ENCODE measurements at regions not wholly inside any gene's neighbourhood (a gene's known extent, or its start where the extent isn't known, plus 50 kb on each side); places are given as distances from the start of the nearest gene placed in this dataset.
"Not testable (repeated sequence)": the region's sequence is repeated elsewhere in the genome, so short reads cannot be mapped to it uniquely, and the experiment has no call there.

DNA sequence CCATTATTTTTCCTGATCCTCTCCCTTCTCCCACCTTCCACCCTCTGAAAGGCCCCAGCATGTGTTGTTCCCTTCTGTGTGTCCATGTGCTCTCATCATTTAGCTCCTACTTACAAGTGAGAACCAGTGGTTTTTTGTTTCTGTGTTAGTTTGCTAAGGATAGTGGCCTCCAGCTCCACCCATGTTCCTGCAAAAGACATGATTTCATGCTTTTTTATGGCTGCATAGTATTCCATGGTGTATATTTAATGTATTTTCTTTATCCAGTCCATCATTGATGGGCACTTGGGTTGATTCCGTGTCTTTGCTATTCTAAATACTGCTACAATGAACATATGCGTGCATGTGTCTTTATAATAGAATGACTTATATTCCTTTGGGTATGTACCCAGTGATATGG, 89.4 kb upstream of the C1orf174 start:
- Histone ChIP-seq H3K9me3 (replicated peaks; ENCODE audit: control insufficient read depth, low read depth, low read length) (peaks cover 2% of the 10 kb centered on the region), H3K27ac (ENCODE audit: low read length) (no peak overlapping the region), H3K4me1 (ENCODE audit: control insufficient read depth, insufficient read depth, low read length) (no peaks in the 10 kb centered on the region), H3K36me3 (ENCODE audit: control insufficient read depth, insufficient read depth, low read length) (no peaks in the 10 kb centered on the region), H3K27me3 (ENCODE audit: control insufficient read depth, insufficient read depth, low read length) (peaks cover 4% of the 10 kb centered on the region), H3K4me3 (ENCODE audit: low read length) (no peak overlapping the region)
- WGBS (ENCODE audit: insufficient coverage): no CpG with 5 or more reads among the region's 2 CpGs
- no peak for DNase-seq

DNA sequence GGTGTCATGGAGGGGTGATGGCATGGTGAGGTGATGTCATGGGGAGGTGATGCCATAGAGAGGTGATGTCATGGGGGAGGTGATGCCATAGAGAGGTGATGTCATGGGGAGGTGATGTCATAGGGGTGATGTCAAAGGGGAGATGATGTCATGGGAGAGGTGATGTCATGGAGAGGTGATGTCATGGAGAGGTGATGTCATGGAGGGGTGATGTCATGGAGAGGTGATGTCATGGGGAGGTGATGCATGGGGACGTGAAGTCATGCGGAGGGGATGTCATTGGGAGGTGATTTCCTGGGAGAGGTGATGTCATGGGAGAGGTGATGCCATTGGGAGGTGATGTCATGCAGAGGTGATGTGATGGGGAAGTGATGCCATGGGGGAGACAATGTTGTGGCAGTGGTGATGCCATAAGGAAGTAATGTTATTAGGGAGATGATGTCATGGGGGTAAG, 92.1 kb upstream of the C1orf174 start:
- no peaks in the 10 kb centered on the region for H3K27me3 ChIP-seq (ENCODE audit: control insufficient read depth, insufficient read depth, low read length)
- no peak overlapping the region for H3K4me3 ChIP-seq (ENCODE audit: low read length)
- 84% methylated on average over 2 of the region's 2 CpGs for WGBS (ENCODE audit: insufficient coverage)

DNA sequence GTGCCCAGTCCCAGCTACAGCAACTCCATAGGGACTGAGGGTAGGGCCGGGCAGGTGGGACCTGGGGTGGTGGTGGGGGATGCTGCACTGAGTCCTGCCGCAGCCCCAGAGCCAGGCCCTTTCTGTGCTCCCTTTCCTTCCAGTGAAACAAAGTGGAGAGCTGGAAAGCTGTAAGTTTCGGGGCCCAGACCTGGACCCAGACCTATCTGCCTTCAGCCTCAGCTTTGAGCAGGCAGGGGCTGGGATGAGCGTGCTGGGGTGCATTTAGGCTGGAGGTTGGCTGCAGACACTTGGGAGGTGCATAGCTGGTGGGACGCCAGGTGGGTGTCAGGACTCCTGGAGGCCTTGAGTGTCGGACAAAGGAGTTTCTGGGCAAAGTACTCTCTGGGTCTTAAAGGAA, 92.7 kb upstream of the C1orf174 start:
- Histone ChIP-seq H3K4me3 (ENCODE audit: low read length) (no peak overlapping the region), H3K4me1 (ENCODE audit: control insufficient read depth, insufficient read depth, low read length) (no peaks in the 10 kb centered on the region), H3K9me3 (replicated peaks; ENCODE audit: control insufficient read depth, low read depth, low read length) (peaks cover 2% of the 10 kb centered on the region), H3K27me3 (ENCODE audit: control insufficient read depth, insufficient read depth, low read length) (no peaks in the 10 kb centered on the region), H3K36me3 (ENCODE audit: control insufficient read depth, insufficient read depth, low read length) (no peaks in the 10 kb centered on the region), H3K27ac (ENCODE audit: low read length) (no peak overlapping the region)
- 78% methylated on average over 6 of the region's 6 CpGs for WGBS (ENCODE audit: insufficient coverage)
- no peak for DNase-seq

More for the DNA sequence above, 92.1 kb upstream of the C1orf174 start:
- DNase-seq: no peak
- no peaks in the 10 kb centered on the region for H3K4me1 ChIP-seq (ENCODE audit: control insufficient read depth, insufficient read depth, low read length)
- no peaks in the 10 kb centered on the region for H3K36me3 ChIP-seq (ENCODE audit: control insufficient read depth, insufficient read depth, low read length)
- H3K9me3 ChIP-seq (replicated peaks; ENCODE audit: control insufficient read depth, low read depth, low read length): peaks cover 2% of the 10 kb centered on the region
- H3K27ac ChIP-seq (ENCODE audit: low read length): no peak overlapping the region

DNA sequence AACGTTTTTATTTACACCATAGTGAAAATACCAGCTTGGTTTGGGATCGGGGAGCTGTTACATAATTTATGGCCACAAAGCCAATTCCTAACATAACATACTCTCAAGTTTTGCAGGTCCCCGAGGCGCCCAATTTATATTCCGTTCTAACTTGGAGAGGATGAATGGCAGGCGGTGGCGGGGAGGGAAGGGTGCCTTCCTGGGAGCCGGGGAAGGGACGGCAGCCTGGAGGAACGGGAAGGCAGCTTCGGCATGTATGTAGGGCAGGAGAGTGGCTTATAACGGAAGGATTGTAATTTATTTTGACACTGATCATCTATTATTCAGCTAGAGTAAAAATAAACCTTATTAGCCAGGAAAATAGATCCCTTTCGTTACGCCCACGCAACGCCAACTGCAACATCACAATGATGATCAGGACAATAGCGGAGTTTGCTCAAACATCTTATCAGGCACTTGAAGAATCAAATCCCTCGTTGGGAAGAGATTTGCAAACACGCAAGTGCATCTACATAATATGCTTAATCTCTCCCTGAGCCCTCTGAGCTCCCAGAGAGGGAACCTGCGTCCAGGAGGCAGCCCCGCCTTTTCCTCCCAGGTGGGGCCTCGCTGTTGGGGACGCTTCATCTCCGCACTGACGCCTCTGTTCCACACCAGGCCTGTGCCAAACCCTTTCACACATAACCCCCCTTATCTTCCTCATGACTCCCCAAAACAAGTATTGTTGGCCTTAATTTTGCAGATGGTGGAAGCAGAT, 93.7 kb upstream of the C1orf174 start:
- Histone ChIP-seq H3K27me3 (ENCODE audit: control insufficient read depth, insufficient read depth, low read length) (no peaks in the 10 kb centered on the region), H3K36me3 (ENCODE audit: control insufficient read depth, insufficient read depth, low read length) (no peaks in the 10 kb centered on the region)

DNA sequence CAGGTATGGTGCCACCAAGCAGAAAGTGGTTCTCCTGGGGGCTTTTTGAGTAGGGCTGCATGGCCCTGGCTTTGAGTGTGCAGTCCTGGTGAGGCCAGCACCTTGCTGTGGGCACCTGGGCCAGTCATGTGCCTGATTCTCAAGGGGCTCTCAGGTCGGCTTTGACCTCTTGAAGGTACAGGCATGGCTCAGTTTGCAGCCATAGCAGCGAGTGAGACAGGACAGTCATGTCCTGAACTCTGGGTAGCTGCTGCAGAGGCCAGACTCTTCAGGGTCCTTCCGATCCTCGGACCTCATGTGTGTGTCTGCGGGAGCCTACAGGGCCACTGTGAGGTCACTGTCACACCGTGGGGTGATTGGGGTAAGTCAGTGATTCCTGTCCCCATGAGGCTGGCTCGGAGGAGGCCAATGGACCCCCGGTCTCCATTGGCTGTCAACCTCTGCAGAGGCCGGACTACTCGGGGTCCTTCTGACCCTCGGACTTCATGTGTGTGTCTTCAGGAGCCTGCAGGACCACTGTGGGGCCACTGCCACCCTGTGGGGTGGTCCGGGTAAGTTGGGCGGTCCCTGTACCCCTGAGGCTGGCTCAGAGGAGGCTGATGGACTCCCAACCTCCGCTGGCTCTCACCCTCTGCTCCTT, 95.2 kb upstream of the C1orf174 start:
- no peak overlapping the region for H3K27ac ChIP-seq (ENCODE audit: low read length)
- H3K4me3 ChIP-seq (ENCODE audit: low read length): no peak overlapping the region
- H3K27me3 ChIP-seq (ENCODE audit: control insufficient read depth, insufficient read depth, low read length): no peaks in the 10 kb centered on the region
- DNase-seq: no peak
- H3K36me3 ChIP-seq (ENCODE audit: control insufficient read depth, insufficient read depth, low read length): no peaks in the 10 kb centered on the region
- peaks cover 2% of the 10 kb centered on the region for H3K9me3 ChIP-seq (replicated peaks; ENCODE audit: control insufficient read depth, low read depth, low read length)
- WGBS (ENCODE audit: insufficient coverage): 84% methylated on average over 6 of the region's 14 CpGs
- H3K4me1 ChIP-seq (ENCODE audit: control insufficient read depth, insufficient read depth, low read length): no peaks in the 10 kb centered on the region

More for the DNA sequence above, 93.7 kb upstream of the C1orf174 start:
- H3K9me3 ChIP-seq (replicated peaks; ENCODE audit: control insufficient read depth, low read depth, low read length): peaks cover 2% of the 10 kb centered on the region
- no peaks in the 10 kb centered on the region for H3K4me1 ChIP-seq (ENCODE audit: control insufficient read depth, insufficient read depth, low read length)
- DNase-seq: no peak
- WGBS (ENCODE audit: insufficient coverage): 69% methylated on average over 10 of the region's 25 CpGs
- no peak overlapping the region for H3K4me3 ChIP-seq (ENCODE audit: low read length)
- H3K27ac ChIP-seq (ENCODE audit: low read length): no peak overlapping the region

DNA sequence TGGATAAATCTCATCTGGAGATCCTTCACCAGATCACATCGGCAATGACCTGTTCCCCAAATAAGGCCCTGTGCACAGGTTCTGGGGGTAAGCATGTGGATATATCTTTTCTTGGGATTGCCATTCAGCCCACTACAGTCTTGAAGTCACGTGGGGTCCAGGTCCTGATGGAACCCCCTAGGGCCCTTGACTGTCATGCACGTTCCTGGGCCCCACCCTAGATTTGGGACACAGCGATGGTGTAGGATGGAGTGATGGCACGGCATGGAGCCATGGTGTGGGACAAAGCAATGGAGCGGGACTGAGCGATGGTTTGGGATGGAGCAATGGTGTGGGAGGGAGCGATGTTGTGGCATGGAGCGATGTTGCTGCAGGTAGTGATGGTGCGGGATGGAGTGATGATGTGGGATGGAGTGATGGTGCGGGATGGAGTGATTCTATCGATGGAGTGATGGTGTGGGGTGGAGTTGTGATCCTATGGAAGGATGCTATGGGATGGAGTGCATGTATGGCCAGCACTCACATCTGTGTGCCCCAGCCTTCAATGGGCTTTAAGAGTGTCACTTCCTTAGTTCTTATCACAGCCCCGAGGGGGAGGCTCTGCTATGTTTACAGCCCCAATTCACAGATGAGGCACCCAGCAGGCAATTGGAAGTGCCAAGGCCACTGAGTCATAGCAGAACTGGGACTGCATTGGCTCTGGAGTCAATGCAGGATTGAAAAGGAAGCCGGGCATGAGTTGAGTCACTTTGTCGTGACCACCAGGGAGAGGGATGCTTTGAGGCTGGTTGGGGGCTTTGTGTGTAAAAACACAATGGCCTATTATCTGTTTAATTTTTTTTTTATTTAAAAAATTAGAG, 97.0 kb upstream of the C1orf174 start:
- peaks cover 2% of the 10 kb centered on the region for H3K27me3 ChIP-seq (ENCODE audit: control insufficient read depth, insufficient read depth, low read length)
- no peak overlapping the region for H3K27ac ChIP-seq (ENCODE audit: low read length)
- peaks cover 2% of the 10 kb centered on the region for H3K4me1 ChIP-seq (ENCODE audit: control insufficient read depth, insufficient read depth, low read length)
- H3K9me3 ChIP-seq (replicated peaks; ENCODE audit: control insufficient read depth, low read depth, low read length): no peaks in the 10 kb centered on the region
- WGBS (ENCODE audit: insufficient coverage): 88% methylated on average over 12 of the region's 15 CpGs
- H3K36me3 ChIP-seq (ENCODE audit: control insufficient read depth, insufficient read depth, low read length): no peaks in the 10 kb centered on the region
- DNase-seq: no peak
- no peak overlapping the region for H3K4me3 ChIP-seq (ENCODE audit: low read length)

DNA sequence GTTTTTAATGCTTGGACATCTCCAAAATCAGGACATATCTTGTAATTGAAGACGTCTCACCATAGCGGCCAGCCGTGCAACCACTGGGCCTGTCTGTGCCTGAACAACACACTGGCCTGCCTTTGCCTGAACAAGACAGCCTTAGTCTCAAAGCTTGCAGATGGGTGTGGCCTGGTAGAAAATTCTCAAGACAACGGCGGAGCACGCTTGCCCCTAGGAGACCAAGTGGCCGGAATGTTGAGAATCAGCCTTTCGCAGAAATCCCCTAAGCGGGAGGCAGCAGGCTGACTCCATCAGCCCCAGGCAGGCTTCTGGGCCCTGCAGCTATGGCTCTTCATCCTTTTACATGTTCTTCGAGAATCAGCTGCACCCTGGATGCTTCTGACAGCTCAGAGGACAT, 98.0 kb upstream of the C1orf174 start:
- no peaks in the 10 kb centered on the region for H3K9me3 ChIP-seq (replicated peaks; ENCODE audit: control insufficient read depth, low read depth, low read length)
- no peak overlapping the region for H3K4me3 ChIP-seq (ENCODE audit: low read length)
- no peaks in the 10 kb centered on the region for H3K36me3 ChIP-seq (ENCODE audit: control insufficient read depth, insufficient read depth, low read length)
- H3K27me3 ChIP-seq (ENCODE audit: control insufficient read depth, insufficient read depth, low read length): peaks cover 4% of the 10 kb centered on the region
- no peak overlapping the region for H3K27ac ChIP-seq (ENCODE audit: low read length)
- no peak for DNase-seq
- WGBS (ENCODE audit: insufficient coverage): 81% methylated on average over 9 of the region's 10 CpGs
- peaks cover 2% of the 10 kb centered on the region for H3K4me1 ChIP-seq (ENCODE audit: control insufficient read depth, insufficient read depth, low read length)

DNA sequence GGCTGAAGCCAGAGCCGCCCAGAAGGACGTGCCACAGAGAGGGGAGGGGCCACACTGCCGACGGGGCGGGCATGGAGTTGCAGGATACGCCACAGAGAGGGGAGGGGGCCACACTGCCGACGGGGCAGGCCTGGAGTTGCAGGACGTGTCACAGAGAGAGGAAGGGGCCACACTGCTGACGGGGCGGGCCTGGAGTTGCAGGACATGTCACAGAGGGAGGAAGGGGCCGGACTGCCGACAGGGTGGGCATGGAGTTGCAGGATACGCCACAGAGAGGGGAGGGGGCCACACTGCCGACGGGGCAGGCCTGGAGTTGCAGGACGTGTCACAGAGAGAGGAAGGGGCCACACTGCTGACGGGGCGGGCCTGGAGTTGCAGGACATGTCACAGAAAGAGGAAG, 99.4 kb upstream of the C1orf174 start:
- H3K27me3 ChIP-seq (ENCODE audit: control insufficient read depth, insufficient read depth, low read length); H3K9me3 ChIP-seq (replicated peaks; ENCODE audit: control insufficient read depth, low read depth, low read length); H3K4me1 ChIP-seq (ENCODE audit: control insufficient read depth, insufficient read depth, low read length); H3K27ac ChIP-seq (ENCODE audit: low read length); H3K36me3 ChIP-seq (ENCODE audit: control insufficient read depth, insufficient read depth, low read length); H3K4me3 ChIP-seq (ENCODE audit: low read length); DNase-seq: not testable (repeated sequence)
- WGBS (ENCODE audit: insufficient coverage): 50% methylated on average over 7 of the region's 19 CpGs

DNA sequence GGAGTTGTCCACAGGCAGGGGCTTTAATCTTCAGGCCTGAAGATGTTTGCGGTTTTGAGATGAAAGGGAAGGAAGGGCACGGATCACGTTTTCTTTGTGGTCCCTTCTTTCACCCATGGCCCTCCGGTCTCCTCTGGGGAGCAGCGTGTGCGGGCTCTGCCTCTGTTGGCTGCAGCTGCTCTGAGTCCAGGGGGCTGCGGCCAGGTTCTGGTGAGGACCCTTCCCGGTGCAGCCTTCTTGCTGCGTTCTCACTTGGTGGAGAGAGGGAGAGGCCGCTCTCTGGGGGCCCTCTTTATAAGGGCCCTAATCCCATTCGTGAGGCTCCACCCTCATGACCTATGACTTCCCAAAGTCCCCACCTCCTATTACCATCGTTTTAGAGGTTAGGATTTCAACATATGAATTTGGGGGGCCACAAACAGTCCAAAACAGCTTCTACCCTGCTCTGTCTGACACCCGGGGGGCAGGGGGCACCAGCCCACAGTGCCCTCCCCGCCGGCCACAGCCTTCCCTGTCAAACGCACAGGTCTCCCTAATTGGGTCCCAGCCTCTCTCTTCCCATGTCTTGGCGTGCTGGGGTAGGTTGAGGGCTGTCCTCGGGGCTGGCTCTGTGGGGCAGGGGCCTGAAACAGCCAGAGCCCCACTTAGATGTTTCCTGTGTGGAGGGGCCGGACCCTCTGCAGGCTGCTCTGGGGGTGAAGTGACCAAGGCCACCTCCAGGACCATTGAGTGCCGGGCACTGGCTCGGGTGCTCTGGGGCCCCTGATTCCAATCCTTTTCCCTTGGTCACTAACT, 100.1 kb upstream of the C1orf174 start:
- Histone ChIP-seq H3K27me3 (ENCODE audit: control insufficient read depth, insufficient read depth, low read length) (peaks cover 4% of the 10 kb centered on the region), H3K4me3 (ENCODE audit: low read length) (no peak overlapping the region), H3K36me3 (ENCODE audit: control insufficient read depth, insufficient read depth, low read length) (no peaks in the 10 kb centered on the region), H3K27ac (ENCODE audit: low read length) (no peak overlapping the region), H3K4me1 (ENCODE audit: control insufficient read depth, insufficient read depth, low read length) (peaks cover 2% of the 10 kb centered on the region), H3K9me3 (replicated peaks; ENCODE audit: control insufficient read depth, low read depth, low read length) (no peaks in the 10 kb centered on the region)
- DNase-seq: no peak
- 60% methylated on average over 10 of the region's 21 CpGs for WGBS (ENCODE audit: insufficient coverage)
